Forelimb muscle (tissue), 1 donor: ENCODE measurements at regions not wholly inside any gene's neighbourhood (a gene's known extent, or its start where the extent isn't known, plus 50 kb on each side); places are given as distances from the start of the nearest gene placed in this dataset.

ENCODE experiments used
- DNase-seq: peaks from one replicate; pipeline ENCODE4 v3.0.0-alpha.2; 2013; ENCODE audit warnings: low read depth

- no peak for DNase-seq
These were observed 1110.0 kb upstream of the EEF2KMT start for GRCh38 chr16:6207580-6207979.

- no peak for DNase-seq
These were observed 1109.5 kb upstream of the EEF2KMT start for GRCh38 chr16:6207124-6207523.

- no peak for DNase-seq
These were observed 1108.5 kb upstream of the EEF2KMT start for GRCh38 chr16:6206080-6206479.

- no peak for DNase-seq
These were observed 1107.3 kb upstream of the EEF2KMT start for GRCh38 chr16:6204945-6205344.

GRCh38 chr16:6200861-6201260 lies 1103.3 kb upstream of the EEF2KMT start:
- DNase-seq, result no peak

- no peak for DNase-seq
These were observed 1102.7 kb upstream of the EEF2KMT start for GRCh38 chr16:6200271-6200670.

GRCh38 chr16:6195966-6196365 lies 1098.4 kb upstream of the EEF2KMT start:
- DNase-seq, result no peak

- DNase-seq, result no peak
These were observed 1096.1 kb upstream of the EEF2KMT start for GRCh38 chr16:6193718-6194117.

- DNase-seq, result no peak
These were observed 1095.4 kb upstream of the EEF2KMT start for GRCh38 chr16:6192984-6193383.

- no peak for DNase-seq
These were observed 1094.9 kb upstream of the EEF2KMT start for GRCh38 chr16:6192532-6192931.

- no peak for DNase-seq
These were observed 1093.2 kb upstream of the EEF2KMT start for GRCh38 chr16:6190776-6191175.

- no peak for DNase-seq
These were observed 1091.6 kb upstream of the EEF2KMT start for GRCh38 chr16:6189216-6189615.

- no peak for DNase-seq
These were observed 1080.1 kb upstream of the EEF2KMT start for GRCh38 chr16:6177616-6178180.

GRCh38 chr16:6170022-6170421 lies 1072.4 kb upstream of the EEF2KMT start:
- DNase-seq, result no peak

- no peak for DNase-seq
These were observed 1067.9 kb upstream of the EEF2KMT start for GRCh38 chr16:6165330-6165979.

- no peak for DNase-seq
These were observed 1063.3 kb upstream of the EEF2KMT start for GRCh38 chr16:6160871-6161270.

GRCh38 chr16:6160303-6160702 lies 1062.7 kb upstream of the EEF2KMT start:
- no peak for DNase-seq

GRCh38 chr16:6157806-6158205 lies 1060.2 kb upstream of the EEF2KMT start:
- DNase-seq, result no peak

- no peak for DNase-seq
These were observed 1057.7 kb upstream of the EEF2KMT start for GRCh38 chr16:6155271-6155670.

GRCh38 chr16:6153901-6154300 lies 1056.3 kb upstream of the EEF2KMT start:
- no peak for DNase-seq

- DNase-seq, result no peak
These were observed 1051.4 kb upstream of the EEF2KMT start for GRCh38 chr16:6149031-6149430.

- no peak for DNase-seq
These were observed 1050.8 kb upstream of the EEF2KMT start for GRCh38 chr16:6148361-6148760.

- no peak for DNase-seq
These were observed 1049.4 kb upstream of the EEF2KMT start for GRCh38 chr16:6146874-6147425.

GRCh38 chr16:6146356-6146755 lies 1048.8 kb upstream of the EEF2KMT start:
- DNase-seq, result no peak
